GM21360 (cell line): ENCODE measurements at regions not wholly inside any gene's neighbourhood (a gene's known extent, or its start where the extent isn't known, plus 50 kb on each side); places are given as distances from the start of the nearest gene placed in this dataset.
"Not testable (repeated sequence)": the region's sequence is repeated elsewhere in the genome, so short reads cannot be mapped to it uniquely, and the experiment has no call there.

Experiments used
- ATAC-seq: cut with Tn5 transposase; IDR thresholded peaks from one replicate; pipeline ENCODE4 v1.9.1; 2021; ENCODE audit warnings: mild to moderate bottlenecking, moderate library complexity; ENCODE audit not compliant: unreplicated experiment

GRCh38 chr4:130859991-130860390 lies 1764.0 kb downstream of the C4orf33 start:
- ATAC-seq = no peak

- ATAC-seq = no peak
Measured at GRCh38 chr4:130896920-130897319, 1801.0 kb downstream of the C4orf33 start.

- no peak for ATAC-seq
Measured at GRCh38 chr4:130901321-130901720, 1805.4 kb downstream of the C4orf33 start.

GRCh38 chr4:130922955-130923354 lies 1827.0 kb downstream of the C4orf33 start:
- ATAC-seq = no peak

- no peak for ATAC-seq
Measured at GRCh38 chr4:130955520-130955919, 1859.6 kb downstream of the C4orf33 start.

GRCh38 chr4:130985371-130985770 lies 1889.4 kb downstream of the C4orf33 start:
- ATAC-seq = no peak

GRCh38 chr4:130995988-130996387 lies 1900.0 kb downstream of the C4orf33 start:
- no peak for ATAC-seq

GRCh38 chr4:131001371-131001770 lies 1905.4 kb downstream of the C4orf33 start:
- no peak for ATAC-seq

GRCh38 chr4:131002132-131002531 lies 1906.2 kb downstream of the C4orf33 start:
- ATAC-seq = no peak

GRCh38 chr4:131006388-131006787 lies 1910.4 kb downstream of the C4orf33 start:
- no peak for ATAC-seq

- ATAC-seq = not testable (repeated sequence)
Measured at GRCh38 chr4:131011961-131012360, 1916.0 kb downstream of the C4orf33 start.

- no peak for ATAC-seq
Measured at GRCh38 chr4:131013226-131013625, 1917.3 kb downstream of the C4orf33 start.

GRCh38 chr4:131026771-131027170 lies 1930.8 kb downstream of the C4orf33 start:
- ATAC-seq = no peak

GRCh38 chr4:131044368-131044767 lies 1948.4 kb downstream of the C4orf33 start:
- no peak for ATAC-seq

- no peak for ATAC-seq
Measured at GRCh38 chr4:131046821-131047220, 1950.9 kb downstream of the C4orf33 start.

GRCh38 chr4:131052646-131053045 lies 1956.7 kb downstream of the C4orf33 start:
- ATAC-seq = no peak

- ATAC-seq = no peak
Measured at GRCh38 chr4:131054489-131055019, 1958.6 kb downstream of the C4orf33 start.

GRCh38 chr4:131061734-131062133 lies 1965.8 kb downstream of the C4orf33 start:
- ATAC-seq = no peak

GRCh38 chr4:131063878-131064277 lies 1967.9 kb downstream of the C4orf33 start:
- no peak for ATAC-seq

GRCh38 chr4:131081069-131081468 lies 1985.1 kb downstream of the C4orf33 start:
- no peak for ATAC-seq

- ATAC-seq = no peak
Measured at GRCh38 chr4:131084997-131085396, 1989.0 kb downstream of the C4orf33 start.

GRCh38 chr4:131091896-131092295 lies 1995.9 kb downstream of the C4orf33 start:
- ATAC-seq = no peak

GRCh38 chr4:131093303-131093702 lies 1997.4 kb downstream of the C4orf33 start:
- no peak for ATAC-seq
